Chondrocyte (in vitro differentiated cells): ENCODE measurements at regions not wholly inside any gene's neighbourhood (a gene's known extent, or its start where the extent isn't known, plus 50 kb on each side); places are given as distances from the start of the nearest gene placed in this dataset.

Experiments used
- DNase-seq: peaks from one replicate; pipeline ENCODE4 v3.0.0; 2021; ENCODE audit warnings: mixed read lengths, low spot score
- H3K27ac Mint-ChIP-seq: one replicate; pipeline ENCODE4 v1.8.0; 2021; ENCODE audit warnings: mild to moderate bottlenecking, moderate library complexity, mixed read lengths; ENCODE audit not compliant: unreplicated experiment
- H3K27me3 Mint-ChIP-seq: 2 replicates; pipeline ENCODE4 v1.8.0; 2021; ENCODE audit warnings: low read depth, mixed read lengths
- H3K36me3 Mint-ChIP-seq: 2 replicates; pipeline ENCODE4 v1.8.0; 2021; ENCODE audit warnings: low read depth, mixed read lengths
- H3K4me1 Mint-ChIP-seq: 2 replicates; pipeline ENCODE4 v1.8.0; 2021; ENCODE audit warnings: low read depth, mild to moderate bottlenecking, mixed read lengths
- H3K4me3 Mint-ChIP-seq: one replicate; pipeline ENCODE4 v1.8.0; 2021; ENCODE audit warnings: mild to moderate bottlenecking, moderate library complexity, mixed read lengths; ENCODE audit not compliant: unreplicated experiment
- H3K9me3 Mint-ChIP-seq: 2 replicates; pipeline ENCODE4 v1.8.0; 2021; ENCODE audit warnings: low read depth, mixed read lengths
- CTCF ChIP-seq: fragments of 200-600 bp; sonication (generic); IDR thresholded peaks from 2 replicates; pipeline ENCODE4 v1.5.0; 2021; ENCODE audit warnings: antibody characterized with exemption, mild to moderate bottlenecking, moderate library complexity

GRCh38 chr18:72246076-72246475 is 298.1 kb downstream of the CBLN2 start:
- H3K9me3 Mint-ChIP-seq, result no peaks in the 10 kb centered on the region
- no peaks in the 10 kb centered on the region for H3K27me3 Mint-ChIP-seq
- no peaks in the 10 kb centered on the region for H3K4me1 Mint-ChIP-seq
- no peak for TF ChIP-seq CTCF
- no peaks in the 10 kb centered on the region for H3K36me3 Mint-ChIP-seq
- no peak for DNase-seq
- no peak overlapping the region for H3K27ac Mint-ChIP-seq
- no peak overlapping the region for H3K4me3 Mint-ChIP-seq

GRCh38 chr18:72235422-72235821 is 308.7 kb downstream of the CBLN2 start:
- no peaks in the 10 kb centered on the region for H3K36me3 Mint-ChIP-seq
- H3K9me3 Mint-ChIP-seq, result no peaks in the 10 kb centered on the region
- no peak overlapping the region for H3K4me3 Mint-ChIP-seq
- no peak overlapping the region for H3K27ac Mint-ChIP-seq
- H3K4me1 Mint-ChIP-seq, result no peaks in the 10 kb centered on the region
- no peaks in the 10 kb centered on the region for H3K27me3 Mint-ChIP-seq
- TF ChIP-seq CTCF, result no peak
- DNase-seq, result no peak

GRCh38 chr18:72233106-72233505 is 311.0 kb downstream of the CBLN2 start:
- Mint-ChIP-seq H3K4me1 (no peaks in the 10 kb centered on the region), H3K4me3 (no peak overlapping the region), H3K27ac (no peak overlapping the region), H3K9me3 (no peaks in the 10 kb centered on the region), H3K27me3 (no peaks in the 10 kb centered on the region), H3K36me3 (no peaks in the 10 kb centered on the region)
- TF ChIP-seq CTCF, result no peak
- no peak for DNase-seq

- Mint-ChIP-seq H3K4me3 (no peak overlapping the region), H3K27me3 (no peaks in the 10 kb centered on the region), H3K4me1 (no peaks in the 10 kb centered on the region), H3K36me3 (no peaks in the 10 kb centered on the region), H3K9me3 (no peaks in the 10 kb centered on the region), H3K27ac (no peak overlapping the region)
- no peak for DNase-seq
- TF ChIP-seq CTCF, result no peak
These were observed 311.5 kb downstream of the CBLN2 start for GRCh38 chr18:72232644-72233043.

GRCh38 chr18:72225958-72226357 is 318.2 kb downstream of the CBLN2 start:
- Mint-ChIP-seq H3K9me3 (no peaks in the 10 kb centered on the region), H3K27ac (no peak overlapping the region), H3K27me3 (no peaks in the 10 kb centered on the region), H3K36me3 (no peaks in the 10 kb centered on the region), H3K4me1 (no peaks in the 10 kb centered on the region), H3K4me3 (no peak overlapping the region)
- no peak for TF ChIP-seq CTCF
- DNase-seq, result no peak
